Stimulated activated effector memory CD8-positive, alpha-beta T cell treated with anti-CD3 and anti-CD28 coated beads, Interleukin-12 subunit alpha, Interleukin-12 subunit beta, amount 100 ng/mL, for 72 hours (primary cell): ENCODE measurements at regions not wholly inside any gene's neighbourhood (a gene's known extent, or its start where the extent isn't known, plus 50 kb on each side); places are given as distances from the start of the nearest gene placed in this dataset.
A peak's percentile ranks its signal among the peaks of the same experiment; 100 is the strongest.

Experiments
- ATAC-seq: fragments of 150-1000 bp; cut with Tn5 transposase; 2 replicates; pipeline ENCODE4 v1.10.0; 2021
- DNase-seq, 2 donors: peaks; one replicate each; pipeline ENCODE4 v3.0.0; 2021 to 2022; ENCODE audit warnings: low spot score in 2 of 2
- H3K27ac Mint-ChIP-seq: one replicate; pipeline ENCODE4 v1.8.0; 2022; ENCODE audit warnings: mild to moderate bottlenecking, mixed read lengths
- H3K36me3 Mint-ChIP-seq: one replicate; pipeline ENCODE4 v1.8.0; 2022; ENCODE audit warnings: mild to moderate bottlenecking, mixed read lengths
- H3K4me1 Mint-ChIP-seq: one replicate; pipeline ENCODE4 v1.8.0; 2022; ENCODE audit warnings: mixed read lengths
- H3K4me3 Mint-ChIP-seq: one replicate; pipeline ENCODE4 v1.8.0; 2022; ENCODE audit warnings: mild to moderate bottlenecking, mixed read lengths
- H3K9me3 Mint-ChIP-seq: one replicate; pipeline ENCODE4 v1.8.0; 2022; ENCODE audit warnings: mixed read lengths

DNA sequence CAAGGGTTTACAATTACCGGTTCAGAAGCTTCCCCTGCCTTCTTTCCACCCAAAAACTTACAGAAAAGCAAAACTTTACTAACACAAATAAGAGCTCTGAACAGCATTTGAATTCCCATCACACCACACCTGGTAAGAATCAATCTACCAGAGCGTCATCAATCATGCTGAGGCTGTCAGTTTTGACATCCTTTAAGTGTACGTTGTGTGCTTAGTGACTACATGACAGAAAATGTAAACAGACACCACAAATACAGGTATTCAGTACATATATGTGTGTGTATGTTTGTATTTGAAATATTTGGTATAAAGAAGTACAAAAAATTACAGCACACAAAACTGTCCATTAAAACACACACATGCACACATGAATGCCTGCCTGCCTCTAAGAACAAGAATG, 523.5 kb downstream of the TMEM182 start:
- DNase-seq (no peak), ATAC-seq (no peak)
- no peaks in the 10 kb centered on the region for H3K36me3 Mint-ChIP-seq
- H3K27ac Mint-ChIP-seq: no peak overlapping the region
- peaks cover 6% of the 10 kb centered on the region for H3K9me3 Mint-ChIP-seq
- H3K4me1 Mint-ChIP-seq: no peaks in the 10 kb centered on the region
- H3K4me3 Mint-ChIP-seq: no peak overlapping the region

DNA sequence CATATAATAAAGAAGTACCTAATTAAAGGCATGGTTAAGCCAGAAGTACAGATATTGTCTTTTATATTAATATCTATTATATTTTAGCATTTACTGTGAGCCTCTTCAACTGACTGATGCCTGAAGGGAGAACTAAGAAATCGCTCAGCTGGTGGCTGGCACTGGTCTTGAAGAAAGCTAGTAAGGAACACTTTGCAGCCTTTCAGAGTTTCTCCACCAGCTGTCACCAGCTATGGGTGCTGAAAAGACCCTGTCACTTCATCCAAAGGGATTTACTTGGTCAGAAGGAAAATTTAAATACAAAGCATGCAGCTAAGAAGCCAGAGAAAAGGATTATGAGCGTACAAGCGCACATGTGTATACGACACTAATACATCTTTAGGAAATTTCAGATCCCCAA, 525.9 kb downstream of the TMEM182 start:
- DNase-seq (no peak), ATAC-seq (no peak)
- Mint-ChIP-seq H3K4me1 (no peaks in the 10 kb centered on the region), H3K4me3 (no peak overlapping the region), H3K36me3 (no peaks in the 10 kb centered on the region), H3K9me3 (peaks cover 2% of the 10 kb centered on the region), H3K27ac (no peak overlapping the region)

DNA sequence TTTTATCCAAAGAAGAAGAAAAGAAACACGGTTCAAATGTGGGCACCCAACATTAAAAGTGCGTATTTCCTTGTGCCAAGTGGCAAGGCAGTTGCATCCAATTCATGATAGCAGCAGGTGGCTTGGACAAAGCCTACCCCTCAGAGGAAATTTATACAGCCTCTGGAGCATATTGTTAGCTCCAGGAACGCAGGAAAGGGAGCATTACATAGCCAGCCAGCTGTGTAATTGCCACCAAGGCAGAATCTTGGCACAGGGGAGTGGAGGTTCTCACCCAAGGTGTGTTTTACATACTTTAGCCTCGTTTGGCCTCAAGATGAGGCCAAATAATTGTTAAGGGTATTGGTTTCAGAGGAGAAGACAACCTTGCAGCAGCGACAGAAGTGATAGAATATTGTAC, 526.9 kb downstream of the TMEM182 start:
- no peaks in the 10 kb centered on the region for H3K4me1 Mint-ChIP-seq
- ATAC-seq: no peak

DNA sequence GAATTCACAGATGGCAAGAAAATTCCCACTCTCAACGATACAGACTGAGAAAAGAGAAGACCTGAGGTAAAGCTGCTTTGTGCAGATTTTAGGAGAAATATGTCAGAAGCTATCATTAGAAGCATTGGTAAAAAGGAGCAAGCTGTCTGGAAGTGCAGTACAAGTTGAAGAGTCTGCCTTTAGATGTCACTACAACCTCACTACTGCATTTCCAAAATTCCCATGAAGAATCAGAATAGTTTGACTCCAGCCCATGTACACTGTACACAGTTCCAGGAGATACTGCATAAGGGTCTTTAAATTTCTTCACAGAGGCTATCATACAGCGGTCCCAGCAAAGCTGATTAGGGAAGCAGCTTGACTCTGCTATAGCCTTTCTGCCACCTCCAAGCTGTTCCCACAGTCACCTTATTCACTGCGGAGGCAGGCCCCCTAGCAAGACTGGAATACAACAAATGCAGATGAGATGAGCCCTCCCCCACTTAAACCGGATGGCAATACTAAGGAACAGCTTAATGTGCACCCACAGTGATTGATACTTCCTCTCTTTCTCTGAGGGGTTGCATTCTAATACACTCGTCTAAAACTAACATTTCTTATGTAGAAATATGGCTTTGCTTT, 527.4 kb downstream of the TMEM182 start:
- DNase-seq (no peak), ATAC-seq (peak; percentile 31)
- no peaks in the 10 kb centered on the region for H3K36me3 Mint-ChIP-seq
- H3K27ac Mint-ChIP-seq: no peak overlapping the region
- no peaks in the 10 kb centered on the region for H3K4me1 Mint-ChIP-seq
- H3K9me3 Mint-ChIP-seq: peaks cover 9% of the 10 kb centered on the region
- no peak overlapping the region for H3K4me3 Mint-ChIP-seq

More for the DNA sequence above, 526.9 kb downstream of the TMEM182 start:
- no peak for DNase-seq
- H3K9me3 Mint-ChIP-seq: peaks cover 9% of the 10 kb centered on the region
- H3K27ac Mint-ChIP-seq: no peak overlapping the region
- H3K4me3 Mint-ChIP-seq: no peak overlapping the region
- no peaks in the 10 kb centered on the region for H3K36me3 Mint-ChIP-seq

DNA sequence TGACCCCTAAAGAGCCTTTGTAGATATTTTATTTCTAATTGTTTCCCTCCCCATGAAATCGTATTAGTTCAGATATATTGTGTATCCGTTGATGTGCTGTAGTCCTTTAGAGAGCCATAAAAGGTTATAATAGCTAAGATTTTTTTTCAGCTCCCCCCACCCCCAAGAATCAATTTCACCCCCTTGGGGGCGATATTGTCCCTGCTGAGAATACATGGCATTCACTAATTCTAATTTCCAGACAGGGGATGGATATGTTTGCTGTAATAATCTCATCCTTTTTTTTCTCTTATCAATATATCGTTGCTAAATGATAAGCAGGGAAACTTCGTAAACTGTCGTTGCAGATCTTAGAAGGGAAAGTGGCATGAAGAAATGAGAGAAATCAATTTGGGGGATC, 530.7 kb downstream of the TMEM182 start:
- ATAC-seq: no peak
- H3K9me3 Mint-ChIP-seq: peaks cover 9% of the 10 kb centered on the region
- no peaks in the 10 kb centered on the region for H3K4me1 Mint-ChIP-seq

GRCh38 chr2:103293067-103293741, 531.4 kb downstream of the TMEM182 start:
- H3K4me3 Mint-ChIP-seq: no peak overlapping the region
- no peaks in the 10 kb centered on the region for H3K4me1 Mint-ChIP-seq
- H3K9me3 Mint-ChIP-seq: peaks cover 9% of the 10 kb centered on the region
- H3K27ac Mint-ChIP-seq: no peak overlapping the region
- H3K36me3 Mint-ChIP-seq: no peaks in the 10 kb centered on the region
- ATAC-seq (no peak), DNase-seq (no peak)

More for the DNA sequence above, 530.7 kb downstream of the TMEM182 start:
- Mint-ChIP-seq H3K4me3 (no peak overlapping the region), H3K36me3 (no peaks in the 10 kb centered on the region), H3K27ac (no peak overlapping the region)
- no peak for DNase-seq

DNA sequence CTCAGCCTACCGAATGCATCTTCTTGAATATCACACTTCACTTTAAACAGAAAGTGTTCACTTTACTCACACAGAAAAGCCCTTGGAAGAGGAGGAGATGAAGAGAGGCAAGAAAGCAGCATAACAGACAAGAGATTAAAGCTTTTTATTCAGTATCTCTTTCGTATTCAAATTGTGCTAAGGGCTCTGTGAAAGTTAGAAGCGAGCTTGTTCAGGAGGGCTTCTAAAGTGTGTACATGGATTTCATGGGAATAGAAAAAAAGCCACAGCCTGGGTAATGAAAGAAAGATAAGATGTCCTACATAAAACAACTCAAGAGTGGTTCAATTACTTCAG, 531.9 kb downstream of the TMEM182 start:
- no peak overlapping the region for H3K27ac Mint-ChIP-seq
- DNase-seq: no peak
- H3K4me3 Mint-ChIP-seq: no peak overlapping the region
- no peaks in the 10 kb centered on the region for H3K4me1 Mint-ChIP-seq
- H3K36me3 Mint-ChIP-seq: no peaks in the 10 kb centered on the region
- H3K9me3 Mint-ChIP-seq: peaks cover 6% of the 10 kb centered on the region
- ATAC-seq: no peak

- no peak overlapping the region for H3K4me3 Mint-ChIP-seq
- H3K4me1 Mint-ChIP-seq: no peaks in the 10 kb centered on the region
- H3K9me3 Mint-ChIP-seq: peaks cover 6% of the 10 kb centered on the region
- H3K27ac Mint-ChIP-seq: no peak overlapping the region
- no peak for DNase-seq
- no peaks in the 10 kb centered on the region for H3K36me3 Mint-ChIP-seq
- ATAC-seq: no peak
Observed at GRCh38 chr2:103294420-103294819, 532.6 kb downstream of the TMEM182 start.

GRCh38 chr2:103295591-103295990, 533.8 kb downstream of the TMEM182 start:
- Mint-ChIP-seq H3K4me3 (no peak overlapping the region), H3K9me3 (peaks cover 6% of the 10 kb centered on the region), H3K4me1 (no peaks in the 10 kb centered on the region), H3K36me3 (no peaks in the 10 kb centered on the region), H3K27ac (no peak overlapping the region)
- no peak for DNase-seq
- ATAC-seq: no peak

- Mint-ChIP-seq H3K27ac (no peak overlapping the region), H3K36me3 (no peaks in the 10 kb centered on the region), H3K4me3 (no peak overlapping the region), H3K4me1 (no peaks in the 10 kb centered on the region), H3K9me3 (peaks cover 12% of the 10 kb centered on the region)
- DNase-seq: no peak
- ATAC-seq: no peak
Observed at GRCh38 chr2:103324671-103325070, 562.8 kb downstream of the TMEM182 start.

DNA sequence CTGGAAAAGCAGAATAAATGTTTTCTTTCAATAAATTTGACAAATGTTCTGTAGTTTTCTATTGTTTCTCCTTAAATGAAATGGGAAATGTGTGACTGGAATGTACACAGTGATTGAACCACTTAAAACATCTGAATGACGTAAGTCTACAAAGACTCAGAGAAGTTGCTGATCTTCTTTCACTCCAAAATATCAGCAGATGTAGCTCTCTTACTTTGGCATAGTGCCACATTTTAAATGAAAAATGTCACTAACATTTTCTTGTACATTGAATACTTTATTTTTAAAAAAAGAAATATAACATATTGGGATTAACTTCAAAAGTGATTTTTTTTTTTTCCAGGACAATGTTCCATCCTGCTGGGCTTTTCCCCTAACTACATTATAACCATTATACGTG, 565.6 kb downstream of the TMEM182 start:
- no peak overlapping the region for H3K27ac Mint-ChIP-seq
- H3K9me3 Mint-ChIP-seq: peaks cover 5% of the 10 kb centered on the region
- DNase-seq: no peak
- no peak overlapping the region for H3K4me3 Mint-ChIP-seq
- no peaks in the 10 kb centered on the region for H3K36me3 Mint-ChIP-seq
- ATAC-seq: no peak
- no peaks in the 10 kb centered on the region for H3K4me1 Mint-ChIP-seq

DNA sequence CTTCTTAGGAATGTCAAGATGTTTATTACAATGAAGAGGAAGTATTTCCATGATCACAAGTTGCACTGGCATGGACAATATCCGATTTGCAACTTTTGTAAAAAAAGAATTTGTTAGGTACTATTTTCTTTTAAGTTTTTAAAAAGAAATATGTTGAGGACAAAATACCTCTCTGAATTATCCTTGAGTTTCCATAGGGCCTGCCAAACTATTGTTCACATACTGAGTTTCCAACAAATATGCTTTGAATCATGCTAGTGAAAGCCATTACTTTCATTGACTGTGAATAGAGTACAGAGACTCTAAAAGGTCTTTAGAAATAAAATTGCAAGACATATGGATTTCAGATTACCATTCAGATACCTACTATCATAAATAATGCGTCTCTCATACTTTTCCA, 566.1 kb downstream of the TMEM182 start:
- Mint-ChIP-seq H3K4me3 (no peak overlapping the region), H3K9me3 (peaks cover 5% of the 10 kb centered on the region), H3K4me1 (no peaks in the 10 kb centered on the region), H3K27ac (no peak overlapping the region), H3K36me3 (no peaks in the 10 kb centered on the region)
- DNase-seq (no peak), ATAC-seq (no peak)

DNA sequence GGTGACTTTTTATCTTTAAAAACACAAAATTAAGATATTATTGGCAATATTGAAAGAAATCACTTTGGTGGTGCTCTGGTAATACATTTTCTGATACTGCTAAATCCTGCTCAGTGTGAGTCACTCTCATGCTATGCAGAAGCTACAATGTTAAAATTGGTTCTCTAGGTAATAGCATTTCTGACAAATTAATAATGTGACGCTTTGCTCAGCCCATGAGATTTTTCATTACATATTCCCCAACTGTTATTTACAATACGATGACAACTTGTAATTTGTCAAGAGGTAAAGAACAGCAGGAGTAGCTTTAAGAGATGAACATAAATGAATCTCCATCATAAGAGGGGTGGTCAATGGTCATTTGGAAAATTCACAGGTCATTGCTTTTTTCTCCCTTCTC, 573.6 kb downstream of the TMEM182 start:
- H3K9me3 Mint-ChIP-seq: peaks cover 11% of the 10 kb centered on the region
- ATAC-seq: no peak

GRCh38 chr2:103338819-103339218, 577.0 kb downstream of the TMEM182 start:
- Mint-ChIP-seq H3K27ac (no peak overlapping the region), H3K36me3 (no peaks in the 10 kb centered on the region), H3K4me3 (no peak overlapping the region), H3K4me1 (no peaks in the 10 kb centered on the region), H3K9me3 (peaks cover 19% of the 10 kb centered on the region)
- DNase-seq: no peak
- ATAC-seq: no peak

More for the DNA sequence above, 573.6 kb downstream of the TMEM182 start:
- H3K36me3 Mint-ChIP-seq: no peaks in the 10 kb centered on the region
- H3K4me1 Mint-ChIP-seq: no peaks in the 10 kb centered on the region
- H3K27ac Mint-ChIP-seq: no peak overlapping the region
- no peak for DNase-seq
- H3K4me3 Mint-ChIP-seq: no peak overlapping the region

DNA sequence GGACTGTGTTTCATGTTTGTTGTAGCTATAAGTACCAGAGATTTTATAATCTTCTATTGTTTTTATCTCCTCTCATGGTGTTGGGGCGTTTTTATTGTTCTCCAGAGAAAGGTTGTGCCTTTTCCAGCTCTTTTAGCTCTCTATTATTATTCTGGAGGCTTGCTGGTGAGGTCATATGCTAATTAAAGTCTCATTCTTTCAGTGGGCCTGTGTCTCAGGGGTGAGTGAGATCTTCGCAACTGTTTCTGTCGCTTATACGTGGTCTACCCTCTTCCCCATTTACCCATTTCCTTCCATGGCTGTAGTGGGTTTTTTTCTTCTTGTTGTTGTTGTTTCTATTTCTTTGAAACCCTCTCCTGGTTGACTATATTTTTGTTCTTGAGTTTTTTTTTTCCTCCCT, 584.9 kb downstream of the TMEM182 start:
- no peak for ATAC-seq
- no peak overlapping the region for H3K4me3 Mint-ChIP-seq

GRCh38 chr2:103353774-103354173, 591.9 kb downstream of the TMEM182 start:
- Mint-ChIP-seq H3K27ac (no peak overlapping the region), H3K36me3 (no peaks in the 10 kb centered on the region), H3K4me1 (no peaks in the 10 kb centered on the region), H3K9me3 (peaks cover 20% of the 10 kb centered on the region), H3K4me3 (no peak overlapping the region)
- DNase-seq: no peak
- ATAC-seq: no peak

More for the DNA sequence above, 584.9 kb downstream of the TMEM182 start:
- DNase-seq: no peak
- no peaks in the 10 kb centered on the region for H3K4me1 Mint-ChIP-seq
- peaks cover 10% of the 10 kb centered on the region for H3K9me3 Mint-ChIP-seq
- H3K27ac Mint-ChIP-seq: no peak overlapping the region
- no peaks in the 10 kb centered on the region for H3K36me3 Mint-ChIP-seq
